CD4-positive, alpha-beta T cell treated with Interleukin-10 for 1 hour (primary cell): ENCODE measurements at regions not wholly inside any gene's neighbourhood (a gene's known extent, or its start where the extent isn't known, plus 50 kb on each side); places are given as distances from the start of the nearest gene placed in this dataset.
"Not testable (repeated sequence)": the region's sequence is repeated elsewhere in the genome, so short reads cannot be mapped to it uniquely, and the experiment has no call there.

Experiments
- DNase-seq: peaks from one replicate; pipeline ENCODE4 v3.0.0-alpha.2; 2020

- DNase-seq = no peak
These were observed 148.8 kb upstream of the ROPN1 start for GRCh38 chr3:124140746-124141145.

- no peak for DNase-seq
These were observed 150.6 kb upstream of the ROPN1 start for GRCh38 chr3:124142389-124142970.

- no peak for DNase-seq
These were observed 151.1 kb upstream of the ROPN1 start for GRCh38 chr3:124143047-124143446.

GRCh38 chr3:124144035-124144814 is 152.3 kb upstream of the ROPN1 start:
- no peak for DNase-seq

- no peak for DNase-seq
These were observed 155.5 kb upstream of the ROPN1 start for GRCh38 chr3:124147429-124147828.

GRCh38 chr3:124147946-124148345 is 156.0 kb upstream of the ROPN1 start:
- DNase-seq = no peak

- DNase-seq = no peak
These were observed 157.2 kb upstream of the ROPN1 start for GRCh38 chr3:124149081-124149480.

- no peak for DNase-seq
These were observed 157.8 kb upstream of the ROPN1 start for GRCh38 chr3:124149771-124150170.

GRCh38 chr3:124152891-124153290 is 161.0 kb upstream of the ROPN1 start:
- not testable (repeated sequence) for DNase-seq

- DNase-seq = no peak
These were observed 165.2 kb upstream of the ROPN1 start for GRCh38 chr3:124156866-124157712.

- no peak for DNase-seq
These were observed 165.8 kb upstream of the ROPN1 start for GRCh38 chr3:124157748-124158147.

- no peak for DNase-seq
These were observed 166.4 kb upstream of the ROPN1 start for GRCh38 chr3:124158168-124158881.

GRCh38 chr3:124161448-124161847 is 169.5 kb upstream of the ROPN1 start:
- DNase-seq = no peak

- DNase-seq = no peak
These were observed 171.8 kb upstream of the ROPN1 start for GRCh38 chr3:124163689-124164088.

GRCh38 chr3:124168271-124168670 is 176.3 kb upstream of the ROPN1 start:
- no peak for DNase-seq

GRCh38 chr3:124172283-124172682 is 180.4 kb upstream of the ROPN1 start:
- no peak for DNase-seq

GRCh38 chr3:124172816-124173215 is 180.9 kb upstream of the ROPN1 start:
- no peak for DNase-seq

GRCh38 chr3:124174476-124174875 is 182.6 kb upstream of the ROPN1 start:
- no peak for DNase-seq

- DNase-seq = no peak
These were observed 183.3 kb upstream of the ROPN1 start for GRCh38 chr3:124174910-124175874.

- DNase-seq = no peak
These were observed 185.1 kb upstream of the ROPN1 start for GRCh38 chr3:124177071-124177470.

GRCh38 chr3:124178531-124178930 is 186.6 kb upstream of the ROPN1 start:
- no peak for DNase-seq

- DNase-seq = no peak
These were observed 208.5 kb upstream of the ROPN1 start for GRCh38 chr3:124200407-124200806.
